ENCODE measurements at regions not wholly inside any gene's neighbourhood (a gene's known extent, or its start where the extent isn't known, plus 50 kb on each side); places are given as distances from the start of the nearest gene placed in this dataset.

- no peak overlapping the region for H3K27ac Mint-ChIP-seq
- CTCF ChIA-PET = no interaction called here
- no peak overlapping the region for H3K4me3 Mint-ChIP-seq
- H3K4me1 Mint-ChIP-seq = no peaks in the 10 kb centered on the region
- no peak for DNase-seq
- Histone ChIP-seq H3K4me1 (ENCODE audit: control insufficient read depth in 2 of 2, insufficient read depth in 2 of 2, low read length in 2 of 2) (no peaks in the 10 kb centered on the region), H3K36me3 (replicated peaks in 1 of 2; ENCODE audit: control extremely low read depth in 1 of 2, control insufficient read depth in 1 of 2, extremely low read depth in 1 of 2, insufficient read depth in 2 of 2, low read length in 1 of 2) (no peaks in the 10 kb centered on the region), H3K9me3 (ENCODE audit: control extremely low read depth in 1 of 3, control insufficient read depth in 2 of 3, insufficient read depth in 1 of 3, low read length in 2 of 3) (peaks cover 0 to 4% (median 1%) of the 10 kb centered on the region in 3 donors), H2AFZ (ENCODE audit: insufficient read depth, low read depth, low read length, poor library complexity, severe bottlenecking) (no peak overlapping the region), H3K9ac (ENCODE audit: low read length) (no peak overlapping the region), H4K20me1 (ENCODE audit: control insufficient read depth, insufficient read depth, low read length, poor library complexity, severe bottlenecking) (no peaks in the 10 kb centered on the region), H3K4me2 (replicated peaks; ENCODE audit: low read depth, low read length, poor library complexity, severe bottlenecking) (no peak overlapping the region), H3K27ac (ENCODE audit: low read length in 2 of 2) (no peak overlapping the region), H3K4me3 (ENCODE audit: control extremely low read depth in 1 of 5, extremely low read depth in 1 of 5, insufficient read depth in 1 of 5, low read depth in 2 of 5, low read length in 4 of 5) (no peak overlapping the region), H3K27me3 (replicated peaks in 1 of 4; ENCODE audit: control extremely low read depth in 1 of 4, control insufficient read depth in 3 of 4, insufficient read depth in 4 of 4, low read length in 3 of 4) (no peaks in the 10 kb centered on the region), H3K79me2 (ENCODE audit: control insufficient read depth, insufficient read depth, low read length) (no peaks in the 10 kb centered on the region)
- H3K9me3 Mint-ChIP-seq (ENCODE audit: insufficient read depth) = no peaks in the 10 kb centered on the region
- no peak for ATAC-seq (ENCODE audit: low read depth)
- 87% methylated on average over 3 of the region's 4 CpGs for WGBS (ENCODE audit: insufficient coverage)
- no peak for TF ChIP-seq EZH2 (IDR thresholded peaks at IDR 0.05; ENCODE audit: borderline replicate concordance, insufficient read depth, low read depth, low read length, poor library complexity, severe bottlenecking)
- TF ChIP-seq, protein P1, sequence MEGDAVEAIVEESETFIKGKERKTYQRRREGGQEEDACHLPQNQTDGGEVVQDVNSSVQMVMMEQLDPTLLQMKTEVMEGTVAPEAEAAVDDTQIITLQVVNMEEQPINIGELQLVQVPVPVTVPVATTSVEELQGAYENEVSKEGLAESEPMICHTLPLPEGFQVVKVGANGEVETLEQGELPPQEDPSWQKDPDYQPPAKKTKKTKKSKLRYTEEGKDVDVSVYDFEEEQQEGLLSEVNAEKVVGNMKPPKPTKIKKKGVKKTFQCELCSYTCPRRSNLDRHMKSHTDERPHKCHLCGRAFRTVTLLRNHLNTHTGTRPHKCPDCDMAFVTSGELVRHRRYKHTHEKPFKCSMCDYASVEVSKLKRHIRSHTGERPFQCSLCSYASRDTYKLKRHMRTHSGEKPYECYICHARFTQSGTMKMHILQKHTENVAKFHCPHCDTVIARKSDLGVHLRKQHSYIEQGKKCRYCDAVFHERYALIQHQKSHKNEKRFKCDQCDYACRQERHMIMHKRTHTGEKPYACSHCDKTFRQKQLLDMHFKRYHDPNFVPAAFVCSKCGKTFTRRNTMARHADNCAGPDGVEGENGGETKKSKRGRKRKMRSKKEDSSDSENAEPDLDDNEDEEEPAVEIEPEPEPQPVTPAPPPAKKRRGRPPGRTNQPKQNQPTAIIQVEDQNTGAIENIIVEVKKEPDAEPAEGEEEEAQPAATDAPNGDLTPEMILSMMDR (IDR thresholded peaks at IDR 0.05) = no peak
- H3K27me3 Mint-ChIP-seq = no peaks in the 10 kb centered on the region
- intact Hi-C loops (cut with micrococcal nuclease) = no loop called here
- POLR2A ChIA-PET = no interaction called here
These were observed 759.9 kb downstream of the PDHA2 start for GRCh38 chr4:96599752-96600151.

GRCh38 chr4:96602661-96603060, 762.8 kb downstream of the PDHA2 start:
- CTCF ChIA-PET = no interaction called here
- Histone ChIP-seq H3K9me3 (ENCODE audit: control extremely low read depth in 1 of 3, control insufficient read depth in 2 of 3, insufficient read depth in 1 of 3, low read length in 2 of 3) (peaks cover 0 to 1% (median 0%) of the 10 kb centered on the region in 3 donors), H2AFZ (ENCODE audit: insufficient read depth, low read depth, low read length, poor library complexity, severe bottlenecking) (no peak overlapping the region), H3K9ac (ENCODE audit: low read length) (no peak overlapping the region), H3K27ac (ENCODE audit: low read length in 2 of 2) (no peak overlapping the region), H3K36me3 (replicated peaks in 1 of 2; ENCODE audit: control extremely low read depth in 1 of 2, control insufficient read depth in 1 of 2, extremely low read depth in 1 of 2, insufficient read depth in 2 of 2, low read length in 1 of 2) (no peaks in the 10 kb centered on the region), H3K4me1 (ENCODE audit: control insufficient read depth in 2 of 2, insufficient read depth in 2 of 2, low read length in 2 of 2) (no peaks in the 10 kb centered on the region), H3K4me2 (replicated peaks; ENCODE audit: low read depth, low read length, poor library complexity, severe bottlenecking) (no peak overlapping the region), H3K4me3 (ENCODE audit: control extremely low read depth in 1 of 5, extremely low read depth in 1 of 5, insufficient read depth in 1 of 5, low read depth in 2 of 5, low read length in 4 of 5) (no peak overlapping the region), H3K79me2 (ENCODE audit: control insufficient read depth, insufficient read depth, low read length) (no peaks in the 10 kb centered on the region), H4K20me1 (ENCODE audit: control insufficient read depth, insufficient read depth, low read length, poor library complexity, severe bottlenecking) (no peaks in the 10 kb centered on the region), H3K27me3 (replicated peaks in 1 of 4; ENCODE audit: control extremely low read depth in 1 of 4, control insufficient read depth in 3 of 4, insufficient read depth in 4 of 4, low read length in 3 of 4) (no peaks in the 10 kb centered on the region)
- POLR2A ChIA-PET = no interaction called here
- intact Hi-C loops (cut with micrococcal nuclease) = no loop called here
- Mint-ChIP-seq H3K4me3 (no peak overlapping the region), H3K27ac (no peak overlapping the region), H3K9me3 (ENCODE audit: insufficient read depth) (no peaks in the 10 kb centered on the region), H3K4me1 (no peaks in the 10 kb centered on the region), H3K27me3 (no peaks in the 10 kb centered on the region)
- TF ChIP-seq, protein P1 (IDR thresholded peaks at IDR 0.05) = no peak
- TF ChIP-seq EZH2 (IDR thresholded peaks at IDR 0.05; ENCODE audit: borderline replicate concordance, insufficient read depth, low read depth, low read length, poor library complexity, severe bottlenecking) = no peak
- no CpG with 5 or more reads among the region's 3 CpGs for WGBS (ENCODE audit: insufficient coverage)
- ATAC-seq (ENCODE audit: low read depth) (no peak), DNase-seq (no peak)
